GM21381 (cell line): ENCODE measurements at regions not wholly inside any gene's neighbourhood (a gene's known extent, or its start where the extent isn't known, plus 50 kb on each side); places are given as distances from the start of the nearest gene placed in this dataset.
A peak's percentile ranks its signal among the peaks of the same experiment; 100 is the strongest.
"Not testable (repeated sequence)": the region's sequence is repeated elsewhere in the genome, so short reads cannot be mapped to it uniquely, and the experiment has no call there.

Experiments used
- ATAC-seq: cut with Tn5 transposase; IDR thresholded peaks from one replicate; pipeline ENCODE4 v1.9.1; 2021; ENCODE audit warnings: mild to moderate bottlenecking, moderate library complexity; ENCODE audit not compliant: unreplicated experiment

GRCh38 chr17:65314212-65314611 lies 177.0 kb downstream of the RGS9 start:
- ATAC-seq, result no peak

- no peak for ATAC-seq
Measured at GRCh38 chr17:65312718-65313377, 175.7 kb downstream of the RGS9 start.

GRCh38 chr17:65311261-65311660 lies 174.1 kb downstream of the RGS9 start:
- ATAC-seq, result no peak

GRCh38 chr17:65307961-65308316 lies 170.8 kb downstream of the RGS9 start:
- no peak for ATAC-seq

GRCh38 chr17:65307081-65307960 lies 170.2 kb downstream of the RGS9 start:
- no peak for ATAC-seq

GRCh38 chr17:65305778-65306177 lies 168.6 kb downstream of the RGS9 start:
- ATAC-seq, result no peak

- ATAC-seq, result no peak
Measured at GRCh38 chr17:65305116-65305515, 167.9 kb downstream of the RGS9 start.

GRCh38 chr17:65301882-65302281 lies 164.7 kb downstream of the RGS9 start:
- not testable (repeated sequence) for ATAC-seq

GRCh38 chr17:65301184-65301583 lies 164.0 kb downstream of the RGS9 start:
- no peak for ATAC-seq

- no peak for ATAC-seq
Measured at GRCh38 chr17:65297916-65298315, 160.7 kb downstream of the RGS9 start.

- no peak for ATAC-seq
Measured at GRCh38 chr17:65297384-65297783, 160.2 kb downstream of the RGS9 start.

- ATAC-seq, result peak; percentile 72
Measured at GRCh38 chr17:65294181-65294719, 157.1 kb downstream of the RGS9 start.

- ATAC-seq, result no peak
Measured at GRCh38 chr17:65293584-65294180, 156.5 kb downstream of the RGS9 start.

GRCh38 chr17:65292430-65292829 lies 155.3 kb downstream of the RGS9 start:
- ATAC-seq, result no peak

GRCh38 chr17:65291301-65291700 lies 154.1 kb downstream of the RGS9 start:
- not testable (repeated sequence) for ATAC-seq

GRCh38 chr17:65290616-65291015 lies 153.4 kb downstream of the RGS9 start:
- ATAC-seq, result no peak

- no peak for ATAC-seq
Measured at GRCh38 chr17:65290056-65290455, 152.9 kb downstream of the RGS9 start.

- no peak for ATAC-seq
Measured at GRCh38 chr17:65287040-65287439, 149.9 kb downstream of the RGS9 start.

GRCh38 chr17:65283704-65284103 lies 146.5 kb downstream of the RGS9 start:
- ATAC-seq, result no peak

- ATAC-seq, result no peak
Measured at GRCh38 chr17:65279456-65279855, 142.3 kb downstream of the RGS9 start.

GRCh38 chr17:65278820-65279184 lies 141.6 kb downstream of the RGS9 start:
- no peak for ATAC-seq
